ENCODE measurements at regions not wholly inside any gene's neighbourhood (a gene's known extent, or its start where the extent isn't known, plus 50 kb on each side); places are given as distances from the start of the nearest gene placed in this dataset.
"Not testable (repeated sequence)": the region's sequence is repeated elsewhere in the genome, so short reads cannot be mapped to it uniquely, and the experiment has no call there.

DNA sequence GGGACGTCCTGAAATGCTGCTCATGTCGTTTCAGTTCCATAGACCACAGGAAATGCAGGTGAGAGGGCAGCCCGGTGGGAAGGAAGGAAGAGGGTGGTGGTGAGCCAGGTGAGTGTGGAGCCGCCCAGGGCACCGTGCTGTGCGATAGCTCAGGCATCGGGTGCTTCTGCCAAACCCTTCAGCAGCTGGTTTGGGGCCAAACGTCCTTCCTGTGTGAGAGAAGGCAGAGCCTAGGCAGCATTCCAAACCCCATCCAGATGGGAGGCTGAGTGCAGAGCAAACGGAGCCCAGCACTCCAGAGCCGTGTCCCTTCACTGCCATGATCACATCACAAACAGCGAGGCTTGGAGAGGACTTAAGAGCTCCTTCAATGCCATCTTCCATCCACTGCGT lies 65.1 kb upstream of the SAMD11 start:
- TF ChIP-seq, protein P1, sequence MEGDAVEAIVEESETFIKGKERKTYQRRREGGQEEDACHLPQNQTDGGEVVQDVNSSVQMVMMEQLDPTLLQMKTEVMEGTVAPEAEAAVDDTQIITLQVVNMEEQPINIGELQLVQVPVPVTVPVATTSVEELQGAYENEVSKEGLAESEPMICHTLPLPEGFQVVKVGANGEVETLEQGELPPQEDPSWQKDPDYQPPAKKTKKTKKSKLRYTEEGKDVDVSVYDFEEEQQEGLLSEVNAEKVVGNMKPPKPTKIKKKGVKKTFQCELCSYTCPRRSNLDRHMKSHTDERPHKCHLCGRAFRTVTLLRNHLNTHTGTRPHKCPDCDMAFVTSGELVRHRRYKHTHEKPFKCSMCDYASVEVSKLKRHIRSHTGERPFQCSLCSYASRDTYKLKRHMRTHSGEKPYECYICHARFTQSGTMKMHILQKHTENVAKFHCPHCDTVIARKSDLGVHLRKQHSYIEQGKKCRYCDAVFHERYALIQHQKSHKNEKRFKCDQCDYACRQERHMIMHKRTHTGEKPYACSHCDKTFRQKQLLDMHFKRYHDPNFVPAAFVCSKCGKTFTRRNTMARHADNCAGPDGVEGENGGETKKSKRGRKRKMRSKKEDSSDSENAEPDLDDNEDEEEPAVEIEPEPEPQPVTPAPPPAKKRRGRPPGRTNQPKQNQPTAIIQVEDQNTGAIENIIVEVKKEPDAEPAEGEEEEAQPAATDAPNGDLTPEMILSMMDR (IDR thresholded peaks at IDR 0.05; ENCODE audit: poor library complexity, severe bottlenecking) = not testable (repeated sequence)
- TF ChIP-seq, protein P2, sequence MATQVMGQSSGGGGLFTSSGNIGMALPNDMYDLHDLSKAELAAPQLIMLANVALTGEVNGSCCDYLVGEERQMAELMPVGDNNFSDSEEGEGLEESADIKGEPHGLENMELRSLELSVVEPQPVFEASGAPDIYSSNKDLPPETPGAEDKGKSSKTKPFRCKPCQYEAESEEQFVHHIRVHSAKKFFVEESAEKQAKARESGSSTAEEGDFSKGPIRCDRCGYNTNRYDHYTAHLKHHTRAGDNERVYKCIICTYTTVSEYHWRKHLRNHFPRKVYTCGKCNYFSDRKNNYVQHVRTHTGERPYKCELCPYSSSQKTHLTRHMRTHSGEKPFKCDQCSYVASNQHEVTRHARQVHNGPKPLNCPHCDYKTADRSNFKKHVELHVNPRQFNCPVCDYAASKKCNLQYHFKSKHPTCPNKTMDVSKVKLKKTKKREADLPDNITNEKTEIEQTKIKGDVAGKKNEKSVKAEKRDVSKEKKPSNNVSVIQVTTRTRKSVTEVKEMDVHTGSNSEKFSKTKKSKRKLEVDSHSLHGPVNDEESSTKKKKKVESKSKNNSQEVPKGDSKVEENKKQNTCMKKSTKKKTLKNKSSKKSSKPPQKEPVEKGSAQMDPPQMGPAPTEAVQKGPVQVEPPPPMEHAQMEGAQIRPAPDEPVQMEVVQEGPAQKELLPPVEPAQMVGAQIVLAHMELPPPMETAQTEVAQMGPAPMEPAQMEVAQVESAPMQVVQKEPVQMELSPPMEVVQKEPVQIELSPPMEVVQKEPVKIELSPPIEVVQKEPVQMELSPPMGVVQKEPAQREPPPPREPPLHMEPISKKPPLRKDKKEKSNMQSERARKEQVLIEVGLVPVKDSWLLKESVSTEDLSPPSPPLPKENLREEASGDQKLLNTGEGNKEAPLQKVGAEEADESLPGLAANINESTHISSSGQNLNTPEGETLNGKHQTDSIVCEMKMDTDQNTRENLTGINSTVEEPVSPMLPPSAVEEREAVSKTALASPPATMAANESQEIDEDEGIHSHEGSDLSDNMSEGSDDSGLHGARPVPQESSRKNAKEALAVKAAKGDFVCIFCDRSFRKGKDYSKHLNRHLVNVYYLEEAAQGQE (IDR thresholded peaks at IDR 0.05; ENCODE audit: borderline replicate concordance) = not testable (repeated sequence)
- not testable (repeated sequence) for TF ChIP-seq EP300 (conservative IDR thresholded peaks at IDR 0.05; ENCODE audit: poor library complexity, severe bottlenecking); RAD21 (conservative IDR thresholded peaks at IDR 0.05); SMC3 (conservative IDR thresholded peaks at IDR 0.05; ENCODE audit: poor library complexity)

All from neural cell (in vitro differentiated cells).